Neural cell (in vitro differentiated cells): ENCODE measurements at regions not wholly inside any gene's neighbourhood (a gene's known extent, or its start where the extent isn't known, plus 50 kb on each side); places are given as distances from the start of the nearest gene placed in this dataset.

Source experiments
- CTCF ChIP-seq: fragments of 450-650 bp; IDR thresholded peaks from 2 replicates; pipeline ENCODE4 v1.5.1; 2014; ENCODE audit warnings: antibody characterized with exemption, mild to moderate bottlenecking, moderate library complexity; ENCODE audit not compliant: poor library complexity, severe bottlenecking
- POLR2AphosphoS5 ChIP-seq: IDR thresholded peaks from 2 replicates; pipeline ENCODE4 v1.6.1; 2012
- TAF1 ChIP-seq: IDR thresholded peaks from 2 replicates; pipeline ENCODE4 v1.6.1; 2012; ENCODE audit warnings: low read depth

- TF ChIP-seq TAF1 (no peak), POLR2AphosphoS5 (no peak), CTCF (no peak)
Measured at GRCh38 chr2:19719540-19719939, 182.2 kb downstream of the TTC32 start.
